GM21528 (cell line): ENCODE measurements at regions not wholly inside any gene's neighbourhood (a gene's known extent, or its start where the extent isn't known, plus 50 kb on each side); places are given as distances from the start of the nearest gene placed in this dataset.
"Not testable (repeated sequence)": the region's sequence is repeated elsewhere in the genome, so short reads cannot be mapped to it uniquely, and the experiment has no call there.

Experiments
- ATAC-seq: cut with Tn5 transposase; IDR thresholded peaks from one replicate; pipeline ENCODE4 v1.9.1; 2021; ENCODE audit warnings: mild to moderate bottlenecking, moderate library complexity; ENCODE audit not compliant: unreplicated experiment, low FRiP score

DNA sequence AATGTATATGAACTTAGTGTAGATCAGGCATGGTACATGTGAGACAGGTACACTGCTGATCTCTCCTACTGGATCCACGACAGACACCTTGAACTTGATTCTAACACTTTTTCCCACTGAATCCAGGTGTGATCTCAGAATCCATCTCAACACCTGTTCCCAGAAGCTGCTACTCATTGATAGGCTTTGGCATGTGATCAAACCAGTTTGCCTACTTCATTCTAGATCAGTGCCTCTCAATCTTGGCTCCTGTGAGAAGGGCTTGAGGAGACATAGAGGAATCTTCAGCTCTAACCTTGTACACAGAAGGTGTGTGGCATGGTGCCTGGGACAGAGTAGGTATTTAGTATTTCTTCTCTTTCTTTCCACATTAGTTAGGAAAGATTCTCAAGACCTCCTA lies 212.3 kb upstream of the ATP5MC3 start:
- no peak for ATAC-seq

DNA sequence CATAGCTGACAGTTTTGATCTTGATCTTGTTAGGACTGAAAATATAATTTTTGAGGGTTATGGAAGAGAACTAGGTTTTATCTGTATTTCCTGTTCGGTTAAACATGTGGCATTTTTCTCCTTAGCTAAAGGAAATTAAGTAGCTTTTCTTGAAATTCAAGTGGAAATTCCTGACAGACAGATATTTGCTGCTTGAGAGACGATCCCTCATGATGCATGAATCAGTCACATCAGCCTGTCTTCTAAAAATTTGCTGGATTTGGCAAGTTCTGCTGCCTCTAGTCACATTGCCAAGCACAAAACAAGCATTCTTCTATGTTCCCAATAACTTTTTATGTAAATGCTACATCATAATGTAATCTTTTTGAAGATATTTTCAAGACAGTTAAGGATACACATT lies 201.8 kb upstream of the ATP5MC3 start:
- no peak for ATAC-seq

DNA sequence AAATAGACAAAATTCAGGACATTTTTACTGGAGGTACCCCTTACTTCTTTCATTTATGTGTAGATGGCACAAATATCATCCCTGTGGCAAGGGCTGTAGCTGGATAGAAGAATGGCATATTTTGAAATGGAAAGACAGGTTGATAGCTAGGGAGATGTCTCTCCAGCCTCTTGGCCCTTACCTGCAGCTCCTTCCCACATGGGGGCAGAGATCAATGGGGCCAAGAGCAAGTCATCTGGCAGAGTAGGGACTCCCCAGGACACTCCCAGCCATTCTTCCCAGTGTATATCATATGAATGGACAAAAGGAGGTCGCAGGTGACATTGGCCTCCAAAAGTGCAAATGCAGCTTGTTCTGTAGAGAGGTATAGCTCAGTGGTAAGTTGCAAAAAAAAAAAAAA lies 192.2 kb upstream of the ATP5MC3 start:
- ATAC-seq = no peak

DNA sequence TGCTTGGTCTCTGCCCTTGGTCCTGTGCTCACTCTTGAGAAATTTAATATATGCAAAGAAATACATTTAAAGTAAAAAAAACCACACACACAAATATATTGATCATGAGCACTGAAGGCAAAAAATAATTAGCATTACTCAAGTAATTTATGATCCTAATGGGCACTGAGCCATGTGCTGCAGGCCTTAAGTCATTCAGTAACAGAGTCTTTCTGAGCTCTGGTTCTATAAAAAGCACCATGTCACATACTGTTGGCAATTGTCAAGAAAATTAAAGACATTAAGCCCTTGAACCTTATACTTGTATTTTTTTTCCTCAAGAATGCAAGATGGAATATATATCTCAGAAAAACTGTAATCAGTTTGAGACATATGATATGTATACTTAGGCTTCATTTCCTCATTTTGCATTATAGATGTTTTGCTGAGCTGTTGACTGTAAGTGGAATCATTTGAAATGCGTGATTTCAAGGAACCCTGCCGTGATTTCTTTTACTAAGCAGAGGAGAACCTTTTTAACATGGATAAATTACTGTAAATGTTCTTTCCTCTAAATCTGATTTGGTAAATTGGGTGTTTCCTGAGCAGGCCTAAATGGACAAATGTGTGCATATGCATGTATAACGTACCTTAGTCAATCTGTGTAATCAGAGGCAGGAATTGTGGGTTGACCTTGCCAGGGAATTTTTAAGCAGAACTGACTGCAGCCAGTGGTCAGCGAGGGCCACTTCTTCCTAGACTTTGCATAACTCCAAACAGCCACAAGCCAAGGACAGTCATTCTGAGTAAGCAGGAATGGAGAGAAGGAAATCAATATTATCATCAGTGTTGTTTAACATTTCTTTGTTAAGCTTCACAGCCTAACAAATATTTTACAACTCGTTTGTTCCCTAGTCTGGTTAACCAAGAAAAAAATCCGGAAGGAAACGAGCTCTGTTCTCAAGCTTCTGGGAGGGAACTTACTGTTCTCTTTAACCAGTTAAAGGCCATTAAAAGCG lies 191.5 kb upstream of the ATP5MC3 start:
- no peak for ATAC-seq

DNA sequence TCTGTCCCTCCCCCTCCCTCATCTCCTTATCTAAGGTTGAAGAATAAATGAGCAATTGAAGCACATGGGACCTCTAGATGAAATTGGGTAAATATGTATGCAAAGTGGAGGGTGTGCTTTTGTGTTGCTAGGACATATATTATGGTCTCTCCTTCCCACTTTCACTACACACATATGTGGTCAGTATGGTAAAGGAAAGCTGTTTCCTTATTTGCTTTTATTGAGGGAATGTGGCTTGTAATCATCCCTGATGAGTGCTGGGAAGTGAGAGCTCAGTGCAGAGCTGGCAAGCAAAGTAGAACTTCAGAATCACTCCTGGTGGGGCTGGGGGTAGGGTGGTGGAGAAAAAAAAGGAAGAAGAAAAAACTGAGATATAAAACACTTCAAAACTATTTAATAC lies 189.9 kb upstream of the ATP5MC3 start:
- ATAC-seq = no peak

DNA sequence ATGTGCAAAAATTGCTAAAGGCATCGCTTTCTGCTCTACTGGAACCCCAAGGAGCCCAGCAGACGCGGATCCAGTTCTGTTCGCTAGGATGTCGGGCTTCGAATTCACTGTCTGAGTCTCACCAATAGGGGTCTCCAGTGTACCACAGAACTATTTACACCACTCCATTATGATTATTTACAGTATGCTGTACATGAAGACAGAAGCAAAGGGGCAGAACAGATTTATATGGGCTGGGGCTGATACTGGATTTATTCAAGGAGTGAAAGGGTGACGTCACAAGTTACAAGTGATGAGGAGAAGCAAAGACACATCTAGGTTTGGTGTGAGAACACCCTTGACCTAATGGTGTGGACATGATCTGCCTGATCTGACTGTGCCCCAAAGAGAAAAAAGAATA lies 185.3 kb upstream of the ATP5MC3 start:
- no peak for ATAC-seq

DNA sequence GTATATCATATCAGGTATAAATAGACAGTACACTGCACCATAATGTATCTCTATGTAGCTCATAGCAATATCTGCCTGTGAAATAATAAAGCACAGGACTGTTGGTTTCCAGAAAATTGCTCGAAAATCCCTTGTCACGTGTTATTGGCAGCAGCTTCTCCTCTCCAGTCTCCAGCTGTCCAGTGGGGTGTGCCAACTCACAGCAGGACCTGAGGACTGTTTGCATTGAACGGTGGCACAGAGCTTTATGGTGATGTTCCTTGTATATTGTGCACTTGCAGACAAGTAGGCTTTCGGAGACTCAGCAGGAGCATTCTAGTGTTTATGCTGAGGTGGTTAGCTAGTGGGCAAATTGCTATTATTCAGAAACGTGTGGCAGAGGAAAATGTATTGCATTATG lies 182.2 kb upstream of the ATP5MC3 start:
- ATAC-seq = no peak

DNA sequence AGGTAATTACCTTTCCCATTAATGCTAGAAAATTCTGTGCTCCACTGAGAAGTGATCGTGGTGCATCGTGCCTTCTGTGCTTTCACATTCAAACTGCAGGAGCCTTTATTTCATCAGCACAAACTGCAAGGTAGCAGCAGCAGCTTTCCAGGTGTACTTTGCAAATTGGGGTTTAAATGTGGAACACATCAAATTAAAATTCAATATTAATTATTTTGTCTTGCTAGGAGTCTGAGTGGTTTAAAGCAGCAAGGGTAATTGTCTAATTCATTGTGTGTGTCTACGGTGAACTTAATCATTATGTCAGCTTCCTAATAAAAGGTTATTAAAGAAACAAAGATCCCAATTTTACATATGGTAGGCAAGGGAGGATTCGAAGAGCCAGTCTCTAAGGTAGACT lies 180.8 kb upstream of the ATP5MC3 start:
- no peak for ATAC-seq

DNA sequence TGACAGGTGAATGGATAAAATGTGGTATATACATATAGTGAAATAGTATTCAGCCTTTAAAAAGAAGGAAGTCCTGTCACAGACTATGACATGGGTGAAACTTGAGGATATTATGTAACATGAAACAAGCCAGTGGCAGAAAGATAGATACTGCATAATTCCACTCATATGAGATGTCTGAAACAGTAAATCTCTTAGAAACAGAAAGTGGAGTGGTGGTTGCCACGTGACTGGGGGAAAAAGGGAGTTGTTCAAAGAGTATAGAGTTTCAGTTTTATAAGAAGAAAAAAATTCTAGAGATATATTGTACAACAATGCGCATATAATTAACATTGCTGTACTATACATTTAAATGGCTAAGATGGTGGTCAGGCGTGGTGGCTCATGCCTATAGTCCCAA lies 178.2 kb upstream of the ATP5MC3 start:
- ATAC-seq = no peak

DNA sequence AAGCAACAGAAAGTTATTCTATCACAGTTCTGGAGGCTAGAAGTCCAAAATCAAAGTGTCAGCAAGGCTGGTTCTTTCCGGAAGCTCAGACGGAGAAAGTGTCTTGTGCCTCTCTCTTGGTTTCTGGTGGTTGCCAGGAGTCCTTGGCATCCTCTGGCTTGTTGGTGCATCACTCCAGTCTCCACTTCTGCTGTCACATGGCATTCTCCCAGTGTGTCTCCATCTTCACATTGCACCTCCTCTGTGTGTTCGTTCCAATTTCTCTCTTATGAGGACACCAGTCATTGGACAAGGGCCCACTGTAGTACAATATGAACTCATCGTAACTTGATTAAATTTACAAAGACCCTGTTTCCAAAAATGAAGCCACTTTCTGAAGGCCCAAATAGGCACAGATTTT lies 175.4 kb upstream of the ATP5MC3 start:
- no peak for ATAC-seq

DNA sequence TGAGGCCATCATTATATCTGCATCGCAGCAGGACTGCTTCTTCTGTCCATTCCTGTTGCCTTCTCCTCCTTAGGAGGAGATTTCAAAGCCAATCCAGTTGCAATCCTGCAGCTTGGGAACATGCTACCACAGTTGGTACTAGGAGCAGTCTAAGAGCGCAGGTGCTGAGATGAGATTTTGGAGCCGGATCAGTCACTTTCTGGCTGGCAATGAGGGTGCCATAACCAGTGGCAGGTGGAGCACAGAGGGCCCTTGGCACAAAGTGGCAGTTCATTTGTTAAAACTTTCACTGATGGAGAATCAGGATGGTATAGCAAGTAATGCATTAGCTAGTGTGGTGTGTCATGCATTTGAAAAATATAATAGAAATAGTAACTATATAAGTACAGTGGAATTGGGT lies 173.7 kb upstream of the ATP5MC3 start:
- no peak for ATAC-seq

DNA sequence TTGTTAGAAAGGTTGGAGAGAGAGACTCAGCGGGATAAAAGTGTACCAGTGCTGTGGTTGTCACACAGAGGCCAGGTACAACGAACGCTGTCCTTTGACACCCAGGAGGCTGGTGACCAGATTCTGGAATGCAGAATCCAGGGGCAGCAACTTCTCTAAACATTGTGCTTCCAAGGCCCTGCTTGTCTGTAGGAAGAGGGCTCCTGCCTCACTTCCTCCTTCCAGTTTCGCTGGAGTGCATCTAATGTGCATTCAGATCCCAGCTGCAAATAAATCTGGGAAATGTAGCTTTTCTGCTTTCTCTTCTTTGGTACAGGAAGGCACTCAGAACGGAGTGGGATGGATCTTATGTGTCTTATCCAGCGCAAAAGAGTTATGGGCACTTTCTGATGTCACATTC lies 171.8 kb upstream of the ATP5MC3 start:
- no peak for ATAC-seq

DNA sequence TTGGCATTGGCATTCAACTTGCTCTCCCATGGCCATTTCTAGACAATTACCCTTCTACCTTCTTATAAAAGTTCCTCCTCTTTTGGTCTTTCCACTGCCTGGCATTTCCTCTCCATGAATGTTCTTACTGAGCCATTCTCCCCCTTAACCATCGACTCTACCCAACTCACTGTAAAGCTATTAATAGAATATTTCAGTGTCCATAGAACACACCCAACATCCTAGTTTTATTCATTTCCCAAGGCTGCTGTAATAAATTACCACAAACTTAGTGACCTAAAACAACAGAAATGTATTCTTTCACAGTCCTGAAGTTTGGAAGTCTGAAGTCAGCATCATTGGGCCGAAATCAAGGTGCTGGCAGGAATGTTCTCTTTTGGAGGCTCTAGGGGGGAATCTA lies 170.0 kb upstream of the ATP5MC3 start:
- no peak for ATAC-seq

DNA sequence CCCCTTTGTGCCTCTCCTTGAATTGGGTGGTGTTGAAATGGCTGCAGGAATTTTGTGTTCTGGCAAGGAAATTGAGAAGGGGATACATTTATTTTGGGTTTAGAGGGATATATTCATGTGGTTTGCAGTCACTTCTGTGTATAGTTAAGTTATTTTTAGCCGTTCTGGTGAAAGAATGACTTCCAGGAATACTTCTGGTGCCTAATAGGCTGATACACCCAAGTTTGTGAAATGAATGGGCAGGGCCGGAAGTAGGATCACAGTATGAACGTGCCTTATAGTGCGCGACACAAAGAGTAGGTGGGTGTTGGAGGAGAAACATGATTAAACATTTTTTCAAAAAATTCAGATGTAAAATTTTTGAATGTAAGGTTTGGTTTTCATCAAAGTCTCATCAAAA lies 168.6 kb upstream of the ATP5MC3 start:
- ATAC-seq = no peak

DNA sequence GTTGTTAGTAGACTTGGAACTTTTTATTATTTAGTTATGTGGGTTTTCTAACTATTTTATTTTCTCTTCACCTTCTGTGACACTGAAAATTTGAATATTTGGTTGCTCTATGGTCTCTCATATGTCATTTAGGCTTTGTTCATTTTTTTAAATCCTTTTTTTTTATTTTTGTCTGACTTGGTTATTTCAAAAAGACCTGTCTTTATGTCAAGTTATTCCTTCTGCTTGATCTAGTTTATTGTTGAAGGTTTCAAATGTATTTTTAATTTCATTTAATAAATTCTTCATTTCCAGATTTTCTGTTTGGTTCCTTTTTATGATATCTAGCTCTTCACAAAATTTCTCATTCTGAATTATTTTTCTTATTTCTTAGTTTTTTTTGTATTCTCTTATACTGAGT lies 160.6 kb upstream of the ATP5MC3 start:
- ATAC-seq = no peak

DNA sequence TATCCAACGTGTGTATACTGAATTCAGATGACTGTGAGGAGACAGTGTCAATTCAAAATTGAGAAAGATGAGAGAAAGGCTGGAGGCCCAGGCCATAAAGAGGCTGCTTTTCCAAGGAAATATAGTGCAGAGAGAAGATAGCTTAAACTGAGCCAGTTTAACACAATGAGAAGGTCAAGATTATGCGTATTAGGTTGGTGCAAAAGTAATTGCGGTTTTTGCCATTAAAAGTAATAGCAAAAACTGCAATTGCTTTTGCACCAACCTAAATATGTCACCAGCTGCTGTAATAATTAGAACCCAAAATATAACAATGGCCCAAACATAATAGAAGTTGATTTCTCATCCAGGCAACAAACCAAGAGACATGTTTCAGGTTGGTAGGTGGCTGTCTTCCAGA lies 148.7 kb upstream of the ATP5MC3 start:
- ATAC-seq = no peak

DNA sequence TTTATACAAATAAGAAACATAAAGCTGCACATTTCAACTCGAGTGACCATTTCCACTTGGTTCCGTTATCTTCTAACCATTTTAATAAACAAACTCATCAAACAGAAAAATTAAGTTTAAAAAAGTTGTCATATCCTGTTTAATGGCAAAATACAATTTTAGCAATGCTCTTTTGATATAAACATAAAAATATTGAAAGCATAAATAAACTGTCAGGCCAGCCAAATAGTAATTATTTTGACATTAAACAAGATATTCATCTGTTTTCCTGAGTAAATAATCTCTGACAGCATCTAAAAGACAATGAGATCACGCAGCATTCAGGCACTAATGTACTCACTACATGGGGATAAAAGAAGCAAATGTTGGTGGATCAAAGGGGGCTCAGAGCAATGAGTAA lies 145.3 kb upstream of the ATP5MC3 start:
- no peak for ATAC-seq

DNA sequence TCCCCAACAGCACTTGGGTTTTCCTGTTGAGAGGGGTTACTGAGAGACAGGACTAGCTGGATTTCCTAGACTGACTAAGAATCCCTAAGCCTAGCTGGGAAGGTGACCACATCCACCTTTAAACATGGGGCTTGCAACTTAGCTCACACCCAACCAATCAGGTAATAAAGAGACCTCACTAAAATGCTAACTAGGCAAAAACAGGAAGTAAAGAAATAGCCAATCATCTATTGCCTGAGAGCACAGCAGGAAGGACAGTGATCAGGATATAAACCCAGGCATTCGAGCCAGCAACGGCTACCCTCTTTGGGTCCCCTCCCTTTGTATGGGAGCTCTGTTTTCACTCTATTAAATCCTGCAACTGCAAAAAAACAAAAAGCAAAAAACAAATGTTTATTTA lies 144.7 kb upstream of the ATP5MC3 start:
- ATAC-seq = not testable (repeated sequence)

DNA sequence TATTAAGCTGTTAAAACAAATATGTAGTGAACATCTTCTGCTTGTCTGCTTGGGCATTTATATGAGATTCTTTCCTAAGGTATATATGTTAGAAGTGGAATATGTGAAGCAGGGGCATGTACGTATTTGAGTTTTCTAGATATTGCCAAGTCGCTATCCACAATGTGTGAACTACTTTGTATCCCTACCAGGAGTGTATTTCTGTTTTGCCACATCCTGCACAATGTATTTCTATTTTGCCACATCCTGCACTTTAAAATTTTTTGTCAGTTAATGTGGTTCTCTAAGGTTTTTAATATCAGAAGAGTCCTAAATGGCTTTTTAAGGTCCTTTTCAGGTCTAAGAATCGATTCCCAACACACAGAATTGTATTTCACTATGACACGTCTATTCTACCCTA lies 141.7 kb upstream of the ATP5MC3 start:
- no peak for ATAC-seq

DNA sequence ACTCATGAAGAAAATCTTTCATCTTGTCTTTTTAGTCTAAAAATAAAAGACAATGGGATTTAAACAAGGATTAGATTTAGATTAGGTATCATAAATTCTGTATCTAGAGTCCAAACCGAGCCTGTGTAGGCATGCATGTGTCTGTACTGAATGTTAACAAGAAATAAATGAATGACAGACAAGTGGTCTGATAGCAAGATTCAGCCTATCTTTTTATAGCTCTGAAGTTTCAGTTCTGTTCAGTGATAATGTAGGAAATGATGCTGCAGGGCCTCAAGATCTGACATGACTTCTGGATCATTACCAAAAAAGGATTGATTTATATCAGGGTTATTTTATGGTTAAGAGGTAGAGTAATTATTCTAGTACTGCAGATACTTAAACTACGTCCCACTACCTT lies 137.0 kb upstream of the ATP5MC3 start:
- ATAC-seq = no peak

DNA sequence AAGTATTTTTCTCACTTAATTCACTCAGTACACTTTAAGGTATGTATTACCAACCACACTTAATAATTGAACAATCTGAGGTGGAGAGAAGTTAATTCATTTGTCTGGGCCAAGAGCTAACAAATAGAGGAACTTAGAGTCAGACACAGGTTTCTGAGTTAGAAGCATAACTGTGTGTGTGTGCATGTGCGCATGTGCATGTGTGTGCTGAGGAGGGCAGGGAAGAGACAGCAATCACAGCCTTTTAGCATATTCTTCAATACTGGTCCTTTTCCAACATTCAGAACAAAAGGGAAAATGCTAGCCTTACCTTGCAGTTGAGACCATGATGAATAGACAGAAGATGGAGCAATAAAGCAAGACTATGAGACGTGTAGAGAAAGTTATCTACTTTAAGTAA lies 136.2 kb upstream of the ATP5MC3 start:
- ATAC-seq = no peak

DNA sequence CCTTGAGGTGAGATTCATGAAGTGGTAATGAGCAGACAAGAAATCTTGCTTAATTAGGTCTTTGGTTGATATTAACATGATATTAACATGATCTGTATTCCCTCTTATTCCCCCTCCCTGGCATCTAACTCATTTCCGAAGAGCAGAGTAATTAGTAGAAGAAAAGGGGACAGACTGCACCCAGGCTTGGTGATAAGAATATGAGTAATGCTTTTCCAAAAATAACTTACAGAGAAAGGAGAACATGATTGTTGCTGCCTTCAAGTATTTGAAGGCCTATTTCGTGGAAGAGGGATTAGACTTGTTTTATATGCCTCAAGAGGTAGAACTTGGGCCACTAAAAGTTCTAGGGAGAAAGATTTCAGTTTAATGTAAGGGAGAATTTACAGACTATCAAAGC lies 130.6 kb upstream of the ATP5MC3 start:
- ATAC-seq = no peak
